WERI-Rb-1 (cell line): ENCODE measurements at regions not wholly inside any gene's neighbourhood (a gene's known extent, or its start where the extent isn't known, plus 50 kb on each side); places are given as distances from the start of the nearest gene placed in this dataset.

Experiments
- DNase-seq: peaks from one replicate; pipeline ENCODE4 v3.0.0-alpha.2; 2020
- H3K27ac ChIP-seq: fragments of 250-450 bp; sonication (Bioruptor Pico); 2 replicates; pipeline ENCODE4 v1.5.1; 2020; ENCODE audit warnings: mild to moderate bottlenecking, moderate library complexity
- H3K27me3 ChIP-seq: fragments of 250-450 bp; sonication (Bioruptor Pico); 2 replicates; pipeline ENCODE4 v1.5.1; 2021; ENCODE audit warnings: mild to moderate bottlenecking, low read depth, moderate library complexity; ENCODE audit not compliant: insufficient read depth, severe bottlenecking
- H3K36me3 ChIP-seq: fragments of 250-450 bp; sonication (Bioruptor Pico); 2 replicates; pipeline ENCODE4 v1.5.1; 2020; ENCODE audit warnings: mild to moderate bottlenecking, moderate library complexity
- H3K4me3 ChIP-seq: 2 replicates; pipeline ENCODE4 v1.5.1; 2011; ENCODE audit warnings: low read depth, mild to moderate bottlenecking, control low read depth, low read length
- H3K9me3 ChIP-seq: fragments of 250-450 bp; sonication (Bioruptor Pico); 2 replicates; pipeline ENCODE4 v1.5.1; 2021; ENCODE audit warnings: mild to moderate bottlenecking, moderate library complexity; ENCODE audit not compliant: severe bottlenecking
- CTCF ChIP-seq: IDR thresholded peaks from 2 replicates; pipeline ENCODE4 v1.5.1; 2011; ENCODE audit warnings: low read depth, mild to moderate bottlenecking, control low read depth, inconsistent platforms, low read length

DNA sequence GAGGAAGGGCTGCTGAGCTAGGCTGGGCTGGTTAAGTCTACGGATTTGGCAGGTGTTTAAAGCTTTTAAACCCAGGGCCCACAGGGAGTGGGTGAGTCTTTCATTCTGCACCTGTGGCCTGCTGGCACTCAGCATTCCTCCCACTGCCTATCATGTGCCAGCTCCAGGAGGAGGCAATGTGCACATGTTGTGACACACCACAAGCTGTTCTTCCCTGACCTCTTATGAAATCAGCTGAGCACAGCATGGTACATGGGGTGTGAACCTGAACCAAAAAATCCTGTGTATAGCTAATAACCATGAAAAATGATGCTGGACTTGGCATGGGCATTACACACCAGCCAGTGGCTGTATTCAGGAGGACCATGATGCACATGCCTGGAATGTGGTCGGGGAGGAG lies 297.9 kb upstream of the MMADHC start:
- no peak for DNase-seq
- Histone ChIP-seq H3K27me3 (no peaks in the 10 kb centered on the region), H3K9me3 (no peaks in the 10 kb centered on the region), H3K4me3 (no peak overlapping the region), H3K27ac (no peak overlapping the region), H3K36me3 (no peaks in the 10 kb centered on the region)
- no peak for TF ChIP-seq CTCF

DNA sequence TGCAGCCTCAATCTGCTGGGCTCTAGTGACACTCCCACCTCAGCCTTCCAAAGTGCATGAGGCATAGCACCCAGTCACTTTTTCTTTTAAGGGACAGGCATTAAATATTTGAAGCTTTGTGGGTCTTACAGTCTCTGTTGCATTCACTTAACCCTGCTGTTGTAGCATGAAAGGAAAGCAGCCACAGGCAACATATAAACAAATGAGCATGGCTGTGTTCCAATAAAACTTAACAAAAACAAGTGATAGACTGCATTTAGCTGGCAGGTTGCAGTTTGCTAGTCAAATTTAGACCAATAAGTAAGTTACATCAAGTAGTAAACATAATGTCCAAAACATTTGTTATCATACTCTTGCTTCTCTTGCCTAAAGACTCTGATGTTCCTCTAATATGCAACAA lies 297.3 kb upstream of the MMADHC start:
- DNase-seq = no peak
- no peak overlapping the region for H3K4me3 ChIP-seq
- H3K27ac ChIP-seq = no peak overlapping the region
- no peaks in the 10 kb centered on the region for H3K27me3 ChIP-seq
- TF ChIP-seq CTCF = no peak
- H3K9me3 ChIP-seq = no peaks in the 10 kb centered on the region
- no peaks in the 10 kb centered on the region for H3K36me3 ChIP-seq

DNA sequence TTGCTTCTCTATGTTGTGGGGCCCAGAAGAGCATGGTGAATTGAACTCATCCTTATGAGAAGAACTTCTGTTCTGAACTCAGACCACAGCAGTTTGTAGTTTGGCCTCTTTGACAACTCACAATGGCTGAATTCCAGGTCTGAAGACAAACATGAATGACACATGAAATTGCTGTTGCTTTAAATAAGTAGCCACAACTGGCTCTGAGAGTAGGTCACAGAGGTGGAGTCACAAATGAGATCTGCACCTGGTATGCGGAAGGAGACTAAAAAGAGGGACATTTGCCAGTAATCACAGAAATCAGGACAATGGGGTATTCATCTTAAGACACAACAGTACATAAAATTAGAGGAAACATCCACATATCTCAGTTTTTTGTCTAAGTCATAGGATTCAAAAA lies 290.3 kb upstream of the MMADHC start:
- Histone ChIP-seq H3K36me3 (no peaks in the 10 kb centered on the region), H3K27ac (no peak overlapping the region), H3K27me3 (no peaks in the 10 kb centered on the region), H3K4me3 (no peak overlapping the region), H3K9me3 (no peaks in the 10 kb centered on the region)
- TF ChIP-seq CTCF = no peak
- no peak for DNase-seq

DNA sequence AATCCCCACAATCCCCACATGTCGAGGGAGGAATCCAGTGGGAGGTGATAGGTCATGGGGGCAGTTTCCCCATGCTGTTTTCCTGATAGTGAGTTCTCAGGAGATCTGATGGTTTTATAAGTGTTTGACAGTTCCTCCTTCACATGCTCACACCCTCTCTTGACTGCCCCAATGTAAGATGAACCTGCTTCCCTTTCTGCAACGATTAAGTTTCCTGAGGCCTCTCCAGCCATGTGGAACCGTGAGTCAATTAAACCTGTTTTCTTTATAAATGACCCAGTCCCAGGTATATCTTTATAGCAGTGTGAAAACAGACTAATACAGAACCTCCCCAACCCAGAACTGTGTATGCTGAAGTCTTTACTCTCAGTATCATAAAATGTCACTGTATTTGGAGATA lies 289.5 kb upstream of the MMADHC start:
- TF ChIP-seq CTCF = no peak
- DNase-seq = no peak
- Histone ChIP-seq H3K36me3 (no peaks in the 10 kb centered on the region), H3K27me3 (no peaks in the 10 kb centered on the region), H3K4me3 (no peak overlapping the region), H3K9me3 (no peaks in the 10 kb centered on the region), H3K27ac (no peak overlapping the region)

GRCh38 chr2:149873936-149874335 lies 286.4 kb upstream of the MMADHC start:
- Histone ChIP-seq H3K27ac (no peak overlapping the region), H3K36me3 (no peaks in the 10 kb centered on the region), H3K9me3 (no peaks in the 10 kb centered on the region), H3K27me3 (no peaks in the 10 kb centered on the region), H3K4me3 (no peak overlapping the region)
- DNase-seq = no peak
- TF ChIP-seq CTCF = no peak

- no peaks in the 10 kb centered on the region for H3K27me3 ChIP-seq
- H3K9me3 ChIP-seq = no peaks in the 10 kb centered on the region
- no peaks in the 10 kb centered on the region for H3K36me3 ChIP-seq
- no peak overlapping the region for H3K4me3 ChIP-seq
- no peak for DNase-seq
- H3K27ac ChIP-seq = no peak overlapping the region
- TF ChIP-seq CTCF = no peak
Observed at GRCh38 chr2:149872638-149873150, 285.1 kb upstream of the MMADHC start.
